ENCODE measurements at regions not wholly inside any gene's neighbourhood (a gene's known extent, or its start where the extent isn't known, plus 50 kb on each side); places are given as distances from the start of the nearest gene placed in this dataset.

DNA sequence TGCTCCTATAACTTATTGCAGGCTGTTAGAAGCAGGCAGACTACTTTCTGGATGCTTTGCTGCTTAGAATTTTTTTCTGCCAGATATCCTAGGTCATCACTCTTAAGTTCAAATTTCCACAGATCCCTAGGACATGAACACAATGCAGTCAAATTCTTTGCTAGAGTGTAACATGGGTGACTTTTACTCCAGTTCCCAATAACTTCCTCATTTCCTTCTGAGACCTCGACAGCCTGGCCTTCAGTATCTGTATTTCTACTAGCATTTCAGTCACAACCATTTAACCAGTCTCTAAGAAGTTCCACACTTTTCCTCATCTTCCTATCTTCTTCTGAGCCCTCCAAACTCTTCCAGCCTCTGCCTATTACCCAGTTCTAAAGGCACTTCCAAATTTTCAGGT lies 60.4 kb upstream of the ZBED5 start:
- Histone ChIP-seq H3K27ac (no peak overlapping the region), H3K9me3 (peaks cover 0 to 5% (median 0%) of the 10 kb centered on the region in 12 donors), H3K4me3 (no peak overlapping the region), H3K4me1 (peaks cover 0 to 5% (median 0%) of the 10 kb centered on the region in 12 donors), H3K27me3 (no peaks in the 10 kb centered on the region), H3K36me3 (no peaks in the 10 kb centered on the region)
- no peak for TF ChIP-seq POLR2A (IDR thresholded peaks at IDR 0.05)
- intact Hi-C loops (cut with DNase I): no loop called here
- DNase-seq (no peak), ATAC-seq (no peak)
- 69 to 88% (median 77%) methylated on average over 1 of the region's 1 CpG for WGBS, 4 donors

GRCh38 chr11:10917802-10918201 lies 59.9 kb upstream of the ZBED5 start:
- H3K9me3 ChIP-seq: peaks cover 0 to 5% (median 0%) of the 10 kb centered on the region in 12 donors
- no peak for DNase-seq
- no peaks in the 10 kb centered on the region for H3K27me3 ChIP-seq
- intact Hi-C loops (cut with DNase I): no loop called here
- peaks cover 0 to 7% (median 2%) of the 10 kb centered on the region in 12 donors for H3K4me1 ChIP-seq
- WGBS, 4 donors: 45 to 97% (median 76%) methylated on average over 1 of the region's 1 CpG
- TF ChIP-seq POLR2A (IDR thresholded peaks at IDR 0.05): no peak
- no peak for TF ChIP-seq CTCF (IDR thresholded peaks at IDR 0.05)
- no peak overlapping the region for H3K27ac ChIP-seq
- H3K4me3 ChIP-seq: no peak overlapping the region
- H3K36me3 ChIP-seq: no peaks in the 10 kb centered on the region
- ATAC-seq: no peak

- WGBS, 4 donors: 0% methylated on average over 1 of the region's 1 CpG
- Histone ChIP-seq H3K36me3 (no peaks in the 10 kb centered on the region), H3K27ac (no peak overlapping the region), H3K4me3 (no peak overlapping the region), H3K9me3 (peaks cover 0 to 5% (median 0%) of the 10 kb centered on the region in 12 donors), H3K27me3 (no peaks in the 10 kb centered on the region), H3K4me1 (peaks cover 0 to 18% (median 5%) of the 10 kb centered on the region in 12 donors)
- no peak for ATAC-seq
- no peak for TF ChIP-seq CTCF (IDR thresholded peaks at IDR 0.05)
- no peak for TF ChIP-seq POLR2A (IDR thresholded peaks at IDR 0.05)
- intact Hi-C loops (cut with DNase I): no loop called here
- DNase-seq: no peak
Observed at GRCh38 chr11:10916665-10917064, 58.8 kb upstream of the ZBED5 start.

DNA sequence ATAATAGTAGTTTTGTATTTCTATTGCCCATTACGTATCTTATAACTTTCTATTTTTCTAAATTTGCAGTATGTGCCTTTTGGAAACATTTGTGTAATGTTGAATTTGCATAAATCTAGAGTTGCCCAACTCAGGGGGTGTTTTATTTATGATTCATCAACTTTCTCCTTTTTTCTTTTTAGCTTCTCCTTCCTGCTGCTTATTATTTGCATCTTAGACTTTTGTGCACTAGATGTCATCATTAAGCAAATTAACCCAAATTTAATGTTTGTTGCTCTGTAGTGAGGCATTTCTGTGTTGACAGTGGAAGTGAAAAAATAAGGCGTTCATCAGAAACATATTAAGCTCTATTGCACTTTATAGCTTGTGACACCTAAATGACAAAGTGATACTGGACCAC lies 56.2 kb upstream of the ZBED5 start:
- 88 to 98% (median 91%) methylated on average over 2 of the region's 2 CpGs for WGBS, 4 donors
- no peak for ATAC-seq
- peaks cover 0 to 25% (median 8%) of the 10 kb centered on the region in 12 donors for H3K4me1 ChIP-seq
- H3K27me3 ChIP-seq: no peaks in the 10 kb centered on the region
- no peak overlapping the region for H3K4me3 ChIP-seq
- H3K36me3 ChIP-seq: no peaks in the 10 kb centered on the region
- H3K9me3 ChIP-seq: peaks cover 0 to 5% (median 0%) of the 10 kb centered on the region in 12 donors
- no peak for TF ChIP-seq CTCF (IDR thresholded peaks at IDR 0.05)
- TF ChIP-seq POLR2A (IDR thresholded peaks at IDR 0.05): no peak
- DNase-seq: no peak
- intact Hi-C loops (cut with DNase I): loop anchor here in 3 of 10 donors (5.0 kb wide), 2 partner anchors 107 to 122 kb away; partner anchors contain the start of gene EIF4G2 (in 3 of the 3)
- H3K27ac ChIP-seq: no peak overlapping the region

GRCh38 chr11:10913075-10913474 lies 55.2 kb upstream of the ZBED5 start:
- intact Hi-C loops (cut with DNase I): loop anchor here in 3 of 10 donors (5.0 kb wide), 2 partner anchors 106 to 121 kb away; partner anchors contain the start of gene EIF4G2 (in 3 of the 3)
- no peak overlapping the region for H3K4me3 ChIP-seq
- peak overlapping the region in 1 of 12 donors; percentile 29 for H3K27ac ChIP-seq
- H3K36me3 ChIP-seq: no peaks in the 10 kb centered on the region
- peaks cover 0 to 25% (median 8%) of the 10 kb centered on the region in 12 donors for H3K4me1 ChIP-seq
- ATAC-seq: peak; percentile 64 to 91 (median 73)
- H3K27me3 ChIP-seq: no peaks in the 10 kb centered on the region
- no peaks in the 10 kb centered on the region for H3K9me3 ChIP-seq
- peak in 1 of 5 donors; percentile 44 for DNase-seq
- TF ChIP-seq CTCF (IDR thresholded peaks at IDR 0.05): no peak
- TF ChIP-seq POLR2A (IDR thresholded peaks at IDR 0.05): no peak
- WGBS, 4 donors: 40 to 63% (median 56%) methylated on average over 1 of the region's 1 CpG
